Astrocyte (in vitro differentiated cells and primary cell): ENCODE measurements at regions not wholly inside any gene's neighbourhood (a gene's known extent, or its start where the extent isn't known, plus 50 kb on each side); places are given as distances from the start of the nearest gene placed in this dataset.

Source experiments
- DNase-seq: peaks from one replicate; pipeline ENCODE4 v3.0.0-alpha.2; 2010; ENCODE audit warnings: low read depth
- FAIRE-seq: peaks from 2 replicates; lab custom pipeline; 2011; peaks lifted over from hg19 to GRCh38; lab: Jason Lieb, UNC
- H2AFZ ChIP-seq: 2 replicates; pipeline ENCODE4 v1.6.0; 2012; ENCODE audit warnings: low read depth, low read length, inconsistent platforms
- H3K27ac ChIP-seq: 2 replicates; pipeline ENCODE4 v1.5.1; 2011; ENCODE audit warnings: low read depth, low read length, inconsistent platforms
- H3K27me3 ChIP-seq: 2 replicates; pipeline ENCODE4 v1.6.0; 2011; ENCODE audit warnings: low read length, inconsistent platforms; ENCODE audit not compliant: insufficient read depth
- H3K36me3 ChIP-seq: 2 replicates; pipeline ENCODE4 v1.5.1; 2011; ENCODE audit warnings: low read length, inconsistent platforms; ENCODE audit not compliant: insufficient read depth
- H3K4me1 ChIP-seq: 2 replicates; pipeline ENCODE4 v1.5.1; 2011; ENCODE audit warnings: low read length, inconsistent platforms; ENCODE audit not compliant: insufficient read depth
- H3K4me2 ChIP-seq: 2 replicates; pipeline ENCODE4 v1.6.0; 2012; ENCODE audit warnings: low read length, inconsistent platforms
- H3K4me3 ChIP-seq: 2 replicates; pipeline ENCODE4 v1.5.1; 2011; ENCODE audit warnings: low read depth, mild to moderate bottlenecking, low read length, inconsistent platforms; ENCODE audit not compliant: insufficient read depth
- H3K79me2 ChIP-seq: 2 replicates; pipeline ENCODE4 v1.6.0; 2012; ENCODE audit warnings: mild to moderate bottlenecking, low read length, inconsistent platforms; ENCODE audit not compliant: insufficient read depth
- H3K9ac ChIP-seq: 2 replicates; pipeline ENCODE4 v1.6.0; 2012; ENCODE audit warnings: mild to moderate bottlenecking, low read length, inconsistent platforms
- H3K9me3 ChIP-seq: 2 replicates; pipeline ENCODE4 v1.5.1; 2012; ENCODE audit warnings: low read depth, mild to moderate bottlenecking, low read length, inconsistent platforms; ENCODE audit not compliant: insufficient read depth
- H4K20me1 ChIP-seq: 2 replicates; pipeline ENCODE4 v1.6.0; 2012; ENCODE audit warnings: low read length, inconsistent platforms; ENCODE audit not compliant: insufficient read depth
- H3K27ac Mint-ChIP-seq: one replicate; pipeline ENCODE4 v1.8.0; 2021; ENCODE audit warnings: mild to moderate bottlenecking, mixed read lengths; ENCODE audit not compliant: unreplicated experiment
- H3K27me3 Mint-ChIP-seq: one replicate; pipeline ENCODE4 v1.8.0; 2021; ENCODE audit warnings: low read depth, mixed read lengths; ENCODE audit not compliant: unreplicated experiment
- H3K36me3 Mint-ChIP-seq: one replicate; pipeline ENCODE4 v1.8.0; 2021; ENCODE audit warnings: low read depth, mixed read lengths; ENCODE audit not compliant: unreplicated experiment
- H3K4me1 Mint-ChIP-seq: one replicate; pipeline ENCODE4 v1.8.0; 2021; ENCODE audit warnings: low read depth, mixed read lengths; ENCODE audit not compliant: unreplicated experiment
- H3K4me3 Mint-ChIP-seq: one replicate; pipeline ENCODE4 v1.8.0; 2021; ENCODE audit warnings: mild to moderate bottlenecking, moderate library complexity, mixed read lengths; ENCODE audit not compliant: unreplicated experiment
- H3K9me3 Mint-ChIP-seq: one replicate; pipeline ENCODE4 v1.8.0; 2021; ENCODE audit warnings: mild to moderate bottlenecking, mixed read lengths; ENCODE audit not compliant: unreplicated experiment
- CTCF ChIP-seq: IDR thresholded peaks from 2 replicates; pipeline ENCODE4 v1.5.1; 2011; ENCODE audit warnings: low read depth, mild to moderate bottlenecking, inconsistent platforms, low read length, moderate library complexity; ENCODE audit not compliant: insufficient read depth
- EZH2 ChIP-seq: IDR thresholded peaks from 2 replicates; pipeline ENCODE4 v1.6.1; 2012; ENCODE audit warnings: mild to moderate bottlenecking, low read length, inconsistent platforms; ENCODE audit not compliant: insufficient read depth

- TF ChIP-seq CTCF (no peak), EZH2 (no peak)
- H3K36me3 Mint-ChIP-seq: no peaks in the 10 kb centered on the region
- H3K4me2 ChIP-seq: peak overlapping the region; percentile 68
- no peak for FAIRE-seq
- peak overlapping the region; percentile 47 for H3K27ac Mint-ChIP-seq
- peaks cover 15% of the 10 kb centered on the region for H3K4me1 Mint-ChIP-seq
- H3K79me2 ChIP-seq: no peaks in the 10 kb centered on the region
- H3K27me3 ChIP-seq: peaks cover 57% of the 10 kb centered on the region
- H3K9me3 Mint-ChIP-seq: no peaks in the 10 kb centered on the region
- peaks cover 14% of the 10 kb centered on the region for H3K27me3 Mint-ChIP-seq
- no peak overlapping the region for H3K27ac ChIP-seq
- no peaks in the 10 kb centered on the region for H3K36me3 ChIP-seq
- no peak overlapping the region for H2AFZ ChIP-seq
- DNase-seq: peak; percentile 45
- no peaks in the 10 kb centered on the region for H3K9me3 ChIP-seq
- no peak overlapping the region for H3K4me3 Mint-ChIP-seq
- no peaks in the 10 kb centered on the region for H4K20me1 ChIP-seq
- H3K9ac ChIP-seq: no peak overlapping the region
- no peak overlapping the region for H3K4me3 ChIP-seq
- peaks cover 7% of the 10 kb centered on the region for H3K4me1 ChIP-seq
These were observed 103.8 kb upstream of the ERCC6L2 start for GRCh38 chr9:95771556-95772246.

GRCh38 chr9:95770653-95771131, 104.8 kb upstream of the ERCC6L2 start:
- Mint-ChIP-seq H3K27ac (no peak overlapping the region), H3K9me3 (no peaks in the 10 kb centered on the region), H3K4me3 (no peak overlapping the region), H3K4me1 (peaks cover 15% of the 10 kb centered on the region), H3K36me3 (no peaks in the 10 kb centered on the region), H3K27me3 (peaks cover 12% of the 10 kb centered on the region)
- no peak overlapping the region for H3K9ac ChIP-seq
- peaks cover 51% of the 10 kb centered on the region for H3K27me3 ChIP-seq
- no peaks in the 10 kb centered on the region for H3K9me3 ChIP-seq
- H2AFZ ChIP-seq: no peak overlapping the region
- H4K20me1 ChIP-seq: no peaks in the 10 kb centered on the region
- no peaks in the 10 kb centered on the region for H3K36me3 ChIP-seq
- H3K4me3 ChIP-seq: no peak overlapping the region
- peaks cover 7% of the 10 kb centered on the region for H3K4me1 ChIP-seq
- no peak for DNase-seq
- H3K79me2 ChIP-seq: no peaks in the 10 kb centered on the region
- TF ChIP-seq EZH2 (no peak), CTCF (no peak)
- no peak for FAIRE-seq
- H3K27ac ChIP-seq: no peak overlapping the region
- no peak overlapping the region for H3K4me2 ChIP-seq

GRCh38 chr9:95769909-95770433, 105.5 kb upstream of the ERCC6L2 start:
- Histone ChIP-seq H3K9me3 (no peaks in the 10 kb centered on the region), H3K4me3 (no peak overlapping the region), H3K79me2 (no peaks in the 10 kb centered on the region), H3K27ac (no peak overlapping the region), H2AFZ (no peak overlapping the region), H3K4me1 (peaks cover 7% of the 10 kb centered on the region), H4K20me1 (no peaks in the 10 kb centered on the region), H3K27me3 (peaks cover 45% of the 10 kb centered on the region), H3K36me3 (no peaks in the 10 kb centered on the region), H3K4me2 (no peak overlapping the region), H3K9ac (no peak overlapping the region)
- Mint-ChIP-seq H3K27ac (no peak overlapping the region), H3K4me3 (peak overlapping the region; percentile 4), H3K27me3 (peaks cover 5% of the 10 kb centered on the region), H3K4me1 (peaks cover 17% of the 10 kb centered on the region), H3K9me3 (no peaks in the 10 kb centered on the region), H3K36me3 (no peaks in the 10 kb centered on the region)
- TF ChIP-seq CTCF (no peak), EZH2 (no peak)
- no peak for DNase-seq
- no peak for FAIRE-seq
